22Rv1 (cell line): ENCODE measurements at regions not wholly inside any gene's neighbourhood (a gene's known extent, or its start where the extent isn't known, plus 50 kb on each side); places are given as distances from the start of the nearest gene placed in this dataset.

Experiments used
- ZFX ChIP-seq: fragments of 450-650 bp; IDR thresholded peaks from 2 replicates; pipeline ENCODE4 v1.6.1; 2017; ENCODE audit warnings: antibody characterized with exemption, borderline replicate concordance
- TF ChIP-seq, protein P1 (sequence below): fragments of 450-650 bp; IDR thresholded peaks from 2 replicates; pipeline ENCODE4 v1.5.1; 2017; ENCODE audit warnings: mild to moderate bottlenecking

DNA sequence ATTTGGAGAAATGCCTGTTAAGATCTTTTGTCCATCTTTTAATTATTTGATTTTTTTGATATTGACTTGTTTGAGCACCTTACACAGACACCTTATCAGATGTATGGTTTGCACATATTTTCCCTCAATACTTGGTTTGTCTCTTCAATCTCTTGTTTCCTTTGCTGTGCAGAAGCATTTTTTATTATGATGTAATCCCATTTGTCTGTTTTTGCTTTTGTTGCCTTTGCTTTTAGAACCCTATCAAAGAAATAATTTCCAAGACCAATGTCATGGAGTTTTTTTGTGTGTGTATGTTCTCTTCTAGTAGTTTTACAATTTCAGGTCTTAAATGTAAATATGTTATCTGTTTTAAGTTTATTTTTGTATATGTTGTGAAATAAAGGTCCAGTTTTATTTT is 73.9 kb downstream of the HTR1B start:
- TF ChIP-seq, protein P1, sequence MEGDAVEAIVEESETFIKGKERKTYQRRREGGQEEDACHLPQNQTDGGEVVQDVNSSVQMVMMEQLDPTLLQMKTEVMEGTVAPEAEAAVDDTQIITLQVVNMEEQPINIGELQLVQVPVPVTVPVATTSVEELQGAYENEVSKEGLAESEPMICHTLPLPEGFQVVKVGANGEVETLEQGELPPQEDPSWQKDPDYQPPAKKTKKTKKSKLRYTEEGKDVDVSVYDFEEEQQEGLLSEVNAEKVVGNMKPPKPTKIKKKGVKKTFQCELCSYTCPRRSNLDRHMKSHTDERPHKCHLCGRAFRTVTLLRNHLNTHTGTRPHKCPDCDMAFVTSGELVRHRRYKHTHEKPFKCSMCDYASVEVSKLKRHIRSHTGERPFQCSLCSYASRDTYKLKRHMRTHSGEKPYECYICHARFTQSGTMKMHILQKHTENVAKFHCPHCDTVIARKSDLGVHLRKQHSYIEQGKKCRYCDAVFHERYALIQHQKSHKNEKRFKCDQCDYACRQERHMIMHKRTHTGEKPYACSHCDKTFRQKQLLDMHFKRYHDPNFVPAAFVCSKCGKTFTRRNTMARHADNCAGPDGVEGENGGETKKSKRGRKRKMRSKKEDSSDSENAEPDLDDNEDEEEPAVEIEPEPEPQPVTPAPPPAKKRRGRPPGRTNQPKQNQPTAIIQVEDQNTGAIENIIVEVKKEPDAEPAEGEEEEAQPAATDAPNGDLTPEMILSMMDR: no peak
- TF ChIP-seq ZFX: no peak
